HG02981 (cell line): ENCODE measurements at regions not wholly inside any gene's neighbourhood (a gene's known extent, or its start where the extent isn't known, plus 50 kb on each side); places are given as distances from the start of the nearest gene placed in this dataset.
A peak's percentile ranks its signal among the peaks of the same experiment; 100 is the strongest.
"Not testable (repeated sequence)": the region's sequence is repeated elsewhere in the genome, so short reads cannot be mapped to it uniquely, and the experiment has no call there.

ENCODE experiments used
- ATAC-seq: cut with Tn5 transposase; IDR thresholded peaks from one replicate; pipeline ENCODE4 v1.9.1; 2021; ENCODE audit warnings: mild to moderate bottlenecking, moderate library complexity; ENCODE audit not compliant: unreplicated experiment

DNA sequence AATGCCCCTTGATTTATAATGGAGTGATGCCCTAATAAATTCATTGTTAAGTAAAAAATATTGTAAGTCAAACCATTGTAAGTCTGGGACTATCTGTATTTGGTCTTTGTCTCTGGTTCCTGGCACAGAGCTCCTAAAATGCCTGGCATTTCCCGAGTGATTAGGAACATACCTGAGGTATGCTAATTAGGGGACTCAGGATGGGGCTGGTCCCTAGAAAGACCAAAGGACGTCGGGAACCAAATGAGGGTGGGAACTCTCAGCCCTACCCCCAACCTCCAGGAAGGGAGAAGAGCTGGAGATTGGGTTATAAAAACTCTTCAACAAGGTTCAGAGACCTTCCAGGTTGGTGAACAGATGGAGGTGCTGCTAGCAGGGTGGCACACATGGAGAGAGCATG lies 82.6 kb upstream of the ARG1 start:
- ATAC-seq: no peak

DNA sequence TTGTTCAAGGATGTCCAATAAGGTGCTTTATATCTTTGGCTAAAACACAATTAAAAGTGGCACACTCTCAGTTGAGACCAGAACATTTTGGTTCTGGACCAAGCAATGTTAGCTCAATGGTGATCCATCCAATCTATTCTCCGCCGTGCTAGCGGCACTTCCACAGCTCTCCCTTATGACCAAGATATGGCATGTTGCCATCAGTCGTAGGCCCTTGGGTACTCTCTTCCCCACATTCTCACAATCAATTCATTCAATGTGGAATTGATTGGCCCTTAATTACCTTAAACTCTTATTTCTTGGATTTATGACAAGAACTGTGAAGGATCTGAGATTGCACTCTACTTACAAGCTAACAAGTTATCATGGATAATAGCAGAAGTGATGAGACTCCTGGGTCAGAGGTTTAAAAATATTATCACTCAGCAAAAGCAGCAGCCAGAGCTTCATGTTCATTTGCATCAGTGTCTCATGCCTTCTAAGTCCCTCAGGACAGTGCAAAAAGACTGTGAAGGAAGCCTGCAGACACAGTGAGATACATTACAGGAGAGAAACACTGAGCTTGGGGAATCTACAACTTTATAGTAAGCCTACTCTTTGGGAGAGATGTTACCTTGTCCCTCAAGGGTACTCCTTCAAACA lies 80.0 kb upstream of the ARG1 start:
- ATAC-seq: no peak

DNA sequence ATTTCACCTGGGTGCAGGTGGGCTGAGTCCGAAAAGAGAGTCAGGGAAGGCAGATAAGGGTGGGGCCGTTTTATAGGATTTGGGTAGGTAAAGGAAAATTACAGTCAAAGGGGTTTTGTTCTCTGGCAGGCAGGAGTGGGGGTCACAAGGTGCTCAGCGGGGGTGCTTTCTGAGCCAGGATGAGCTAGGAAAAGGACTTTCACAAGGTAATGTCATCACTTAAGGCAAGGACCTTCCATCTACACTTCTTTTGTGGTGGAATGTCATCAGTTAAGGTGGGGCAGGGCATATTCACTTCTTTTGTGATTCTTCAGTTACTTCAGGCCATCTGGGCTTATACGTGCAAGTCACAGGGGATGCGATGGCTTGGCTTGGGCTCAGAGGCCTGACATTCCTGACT lies 68.6 kb upstream of the ARG1 start:
- not testable (repeated sequence) for ATAC-seq

DNA sequence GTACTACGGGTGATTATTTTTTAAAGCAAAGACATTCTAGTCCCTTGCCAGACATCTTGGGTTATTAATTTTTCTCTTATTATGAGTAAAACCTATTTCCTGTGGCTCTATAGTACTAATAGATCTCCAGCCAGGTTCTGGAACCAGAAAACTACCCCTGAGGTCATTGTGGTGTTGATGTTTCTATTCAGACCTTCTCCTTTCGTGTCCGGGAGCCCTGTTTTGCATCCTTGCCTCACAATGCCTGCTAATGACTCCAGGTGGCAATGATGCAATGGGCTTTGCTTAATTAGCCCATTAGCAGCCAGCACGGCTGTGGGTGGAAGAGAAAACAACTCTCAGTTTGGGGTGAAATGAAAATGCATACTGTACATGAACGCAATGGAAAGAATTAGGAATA lies 62.9 kb upstream of the ARG1 start:
- ATAC-seq: peak; percentile 86

DNA sequence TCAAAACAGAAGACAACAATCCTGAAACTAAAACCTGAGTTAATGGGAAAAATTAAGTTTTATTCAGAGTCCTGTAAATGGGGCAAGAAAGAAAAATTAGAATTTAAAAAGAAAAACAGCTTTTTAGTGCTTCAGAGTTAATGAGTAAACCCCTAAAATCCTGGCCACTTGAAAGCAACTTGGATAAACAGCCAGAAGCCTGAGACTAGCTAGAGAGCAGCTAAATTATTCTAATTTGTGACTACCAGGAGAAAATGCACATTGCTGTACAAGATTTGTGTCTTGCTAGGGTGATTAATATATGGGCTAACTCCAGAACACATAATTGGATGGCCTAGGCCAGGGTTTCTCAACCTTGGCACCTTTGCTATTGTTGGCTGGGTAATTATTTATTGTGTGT lies 62.4 kb upstream of the ARG1 start:
- no peak for ATAC-seq

DNA sequence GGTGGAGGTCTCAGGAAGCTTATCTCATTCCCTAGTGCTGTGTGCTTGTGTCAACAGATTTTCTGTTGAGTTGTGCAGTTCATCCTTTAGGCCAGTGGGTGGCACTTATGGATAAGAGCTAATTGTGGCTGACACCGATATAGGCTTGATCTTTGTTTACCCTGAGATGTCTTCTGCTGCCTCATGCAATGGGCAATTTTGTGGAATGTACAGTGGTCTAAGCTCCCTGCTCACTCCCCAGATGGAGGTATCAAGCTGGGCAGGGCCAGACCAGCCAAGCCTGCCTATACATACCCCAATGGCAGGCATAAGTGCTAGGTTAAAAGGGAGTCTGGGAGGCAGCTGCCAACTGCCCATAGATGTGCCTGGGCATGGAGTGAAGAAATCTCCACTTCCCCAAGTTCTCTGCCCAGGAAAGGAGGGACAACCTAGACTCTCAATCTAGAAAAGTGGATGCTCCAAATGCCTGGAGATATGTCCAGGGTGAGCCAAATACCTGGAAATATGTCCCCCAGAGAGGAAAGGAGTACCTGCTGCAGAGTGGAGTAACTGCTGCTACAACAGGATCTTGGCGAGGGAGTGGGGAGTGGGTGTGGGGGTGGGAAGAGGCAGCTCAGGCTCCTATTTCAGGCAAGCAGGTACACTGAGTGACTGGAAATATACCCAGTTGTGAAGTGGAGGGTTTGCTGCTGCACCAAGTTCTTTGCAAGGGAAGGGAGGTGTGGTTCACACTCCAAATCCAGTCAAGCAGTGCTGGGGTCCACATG lies 53.2 kb upstream of the ARG1 start:
- ATAC-seq: peak; percentile 98
